ENCODE measurements at regions not wholly inside any gene's neighbourhood (a gene's known extent, or its start where the extent isn't known, plus 50 kb on each side); places are given as distances from the start of the nearest gene placed in this dataset.
"Not testable (repeated sequence)": the region's sequence is repeated elsewhere in the genome, so short reads cannot be mapped to it uniquely, and the experiment has no call there.

- DNase-seq (ENCODE audit: low read depth, low spot score) = no peak
Measured at GRCh38 chr6:170098428-170099170, 192.3 kb downstream of the DLL1 start.

- DNase-seq (ENCODE audit: low read depth, low spot score) = no peak
Measured at GRCh38 chr6:170097505-170098427, 193.1 kb downstream of the DLL1 start.

GRCh38 chr6:170096803-170097504 is 193.9 kb downstream of the DLL1 start:
- no peak for DNase-seq (ENCODE audit: low read depth, low spot score)

- no peak for DNase-seq (ENCODE audit: low read depth, low spot score)
Measured at GRCh38 chr6:170096191-170096802, 194.6 kb downstream of the DLL1 start.

GRCh38 chr6:170095273-170095981 is 195.5 kb downstream of the DLL1 start:
- no peak for DNase-seq (ENCODE audit: low read depth, low spot score)

- DNase-seq (ENCODE audit: low read depth, low spot score) = no peak
Measured at GRCh38 chr6:170094686-170095272, 196.1 kb downstream of the DLL1 start.

- DNase-seq (ENCODE audit: low read depth, low spot score) = no peak
Measured at GRCh38 chr6:170093658-170094596, 197.0 kb downstream of the DLL1 start.

- no peak for DNase-seq (ENCODE audit: low read depth, low spot score)
Measured at GRCh38 chr6:170093276-170093657, 197.6 kb downstream of the DLL1 start.

- no peak for DNase-seq (ENCODE audit: low read depth, low spot score)
Measured at GRCh38 chr6:170092826-170093225, 198.1 kb downstream of the DLL1 start.

- DNase-seq (ENCODE audit: low read depth, low spot score) = no peak
Measured at GRCh38 chr6:170091639-170092579, 199.0 kb downstream of the DLL1 start.

GRCh38 chr6:170091000-170091638 is 199.8 kb downstream of the DLL1 start:
- DNase-seq (ENCODE audit: low read depth, low spot score) = no peak

- no peak for DNase-seq (ENCODE audit: low read depth, low spot score)
Measured at GRCh38 chr6:170090561-170090960, 200.3 kb downstream of the DLL1 start.

GRCh38 chr6:170089963-170090362 is 200.9 kb downstream of the DLL1 start:
- DNase-seq (ENCODE audit: low read depth, low spot score) = no peak

- no peak for DNase-seq (ENCODE audit: low read depth, low spot score)
Measured at GRCh38 chr6:170088582-170088955, 202.3 kb downstream of the DLL1 start.

GRCh38 chr6:170087941-170088581 is 202.8 kb downstream of the DLL1 start:
- no peak for DNase-seq (ENCODE audit: low read depth, low spot score)

GRCh38 chr6:170087421-170087780 is 203.5 kb downstream of the DLL1 start:
- DNase-seq (ENCODE audit: low read depth, low spot score) = not testable (repeated sequence)

- no peak for DNase-seq (ENCODE audit: low read depth, low spot score)
Measured at GRCh38 chr6:170086639-170087420, 204.0 kb downstream of the DLL1 start.
